Activated naive CD4-positive, alpha-beta T cell (primary cell): ENCODE measurements at regions not wholly inside any gene's neighbourhood (a gene's known extent, or its start where the extent isn't known, plus 50 kb on each side); places are given as distances from the start of the nearest gene placed in this dataset.
"Not testable (repeated sequence)": the region's sequence is repeated elsewhere in the genome, so short reads cannot be mapped to it uniquely, and the experiment has no call there.

ENCODE experiments used
- DNase-seq, 4 experiments: peaks; one replicate each; lab custom pipeline; 2025; lab: John Stamatoyannopoulos, UW

GRCh38 chr12:69028941-69029729 is 96.2 kb upstream of the CPM start:
- no peak for DNase-seq

GRCh38 chr12:69030321-69030720 is 97.3 kb upstream of the CPM start:
- no peak for DNase-seq

GRCh38 chr12:69036533-69036932 is 103.6 kb upstream of the CPM start:
- DNase-seq, result no peak

- DNase-seq, result no peak
Observed at GRCh38 chr12:69036999-69037398, 104.0 kb upstream of the CPM start.

GRCh38 chr12:69039911-69040310 is 106.9 kb upstream of the CPM start:
- no peak for DNase-seq

- DNase-seq, result no peak
Observed at GRCh38 chr12:69042557-69042956, 109.6 kb upstream of the CPM start.

GRCh38 chr12:69042970-69043369 is 110.0 kb upstream of the CPM start:
- no peak for DNase-seq

- DNase-seq, result no peak
Observed at GRCh38 chr12:69044887-69045286, 111.9 kb upstream of the CPM start.

GRCh38 chr12:69045430-69045829 is 112.5 kb upstream of the CPM start:
- no peak for DNase-seq

- no peak for DNase-seq
Observed at GRCh38 chr12:69046363-69046762, 113.4 kb upstream of the CPM start.

- DNase-seq, result no peak
Observed at GRCh38 chr12:69046920-69047319, 113.9 kb upstream of the CPM start.

GRCh38 chr12:69047990-69048389 is 115.0 kb upstream of the CPM start:
- DNase-seq, result no peak

GRCh38 chr12:69049855-69050254 is 116.9 kb upstream of the CPM start:
- DNase-seq, result not testable (repeated sequence)

- DNase-seq, result no peak
Observed at GRCh38 chr12:69052613-69053408, 119.8 kb upstream of the CPM start.

- no peak for DNase-seq
Observed at GRCh38 chr12:69054343-69055056, 121.5 kb upstream of the CPM start.

- no peak for DNase-seq
Observed at GRCh38 chr12:69055280-69055679, 122.3 kb upstream of the CPM start.

- DNase-seq, result no peak
Observed at GRCh38 chr12:69055706-69056105, 122.7 kb upstream of the CPM start.

- no peak for DNase-seq
Observed at GRCh38 chr12:69056743-69057515, 124.0 kb upstream of the CPM start.

- DNase-seq, result no peak
Observed at GRCh38 chr12:69057742-69058141, 124.8 kb upstream of the CPM start.

- no peak for DNase-seq
Observed at GRCh38 chr12:69059465-69060457, 126.8 kb upstream of the CPM start.

GRCh38 chr12:69061574-69061973 is 128.6 kb upstream of the CPM start:
- DNase-seq, result no peak
